ENCODE measurements at regions not wholly inside any gene's neighbourhood (a gene's known extent, or its start where the extent isn't known, plus 50 kb on each side); places are given as distances from the start of the nearest gene placed in this dataset.
"Not testable (repeated sequence)": the region's sequence is repeated elsewhere in the genome, so short reads cannot be mapped to it uniquely, and the experiment has no call there.

DNA sequence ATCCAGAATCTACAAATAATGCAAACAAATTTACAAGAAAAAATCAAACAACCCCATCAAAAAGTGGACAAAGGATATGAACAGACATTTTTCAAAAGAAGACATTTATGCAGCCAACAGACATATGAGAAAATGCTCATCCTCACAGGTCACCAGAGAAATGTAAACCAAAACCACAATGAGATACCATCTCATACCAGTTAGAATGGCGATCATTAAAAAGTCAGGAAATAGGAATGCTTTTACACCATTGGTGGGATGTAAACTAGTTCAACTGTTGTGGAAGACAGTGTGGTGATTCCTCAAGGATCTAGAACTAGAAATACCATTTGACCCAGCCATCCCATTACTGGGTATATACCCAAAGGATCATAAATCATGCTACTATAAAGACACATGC, 56.6 kb upstream of the GNAQ start:
- TF ChIP-seq, protein P1, sequence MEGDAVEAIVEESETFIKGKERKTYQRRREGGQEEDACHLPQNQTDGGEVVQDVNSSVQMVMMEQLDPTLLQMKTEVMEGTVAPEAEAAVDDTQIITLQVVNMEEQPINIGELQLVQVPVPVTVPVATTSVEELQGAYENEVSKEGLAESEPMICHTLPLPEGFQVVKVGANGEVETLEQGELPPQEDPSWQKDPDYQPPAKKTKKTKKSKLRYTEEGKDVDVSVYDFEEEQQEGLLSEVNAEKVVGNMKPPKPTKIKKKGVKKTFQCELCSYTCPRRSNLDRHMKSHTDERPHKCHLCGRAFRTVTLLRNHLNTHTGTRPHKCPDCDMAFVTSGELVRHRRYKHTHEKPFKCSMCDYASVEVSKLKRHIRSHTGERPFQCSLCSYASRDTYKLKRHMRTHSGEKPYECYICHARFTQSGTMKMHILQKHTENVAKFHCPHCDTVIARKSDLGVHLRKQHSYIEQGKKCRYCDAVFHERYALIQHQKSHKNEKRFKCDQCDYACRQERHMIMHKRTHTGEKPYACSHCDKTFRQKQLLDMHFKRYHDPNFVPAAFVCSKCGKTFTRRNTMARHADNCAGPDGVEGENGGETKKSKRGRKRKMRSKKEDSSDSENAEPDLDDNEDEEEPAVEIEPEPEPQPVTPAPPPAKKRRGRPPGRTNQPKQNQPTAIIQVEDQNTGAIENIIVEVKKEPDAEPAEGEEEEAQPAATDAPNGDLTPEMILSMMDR (IDR thresholded peaks at IDR 0.05 in 2 of 3, conservative IDR thresholded peaks at IDR 0.05 in 1 of 3; ENCODE audit: control insufficient read depth in 2 of 3, extremely low read depth in 1 of 3, insufficient read depth in 1 of 3, low read depth in 3 of 3, low read length in 3 of 3) = not testable (repeated sequence)
- not testable (repeated sequence) for TF ChIP-seq MEF2A (IDR thresholded peaks at IDR 0.05; ENCODE audit: insufficient read depth, low read depth, low read length); POLR2A (IDR thresholded peaks at IDR 0.05; ENCODE audit: low read depth, low read length); NFIC (IDR thresholded peaks at IDR 0.05; ENCODE audit: low read depth, low read length); CEBPB (IDR thresholded peaks at IDR 0.05; ENCODE audit: borderline replicate concordance in 1 of 2, low read depth in 2 of 2, low read length in 2 of 2); CREB1 (IDR thresholded peaks at IDR 0.05; ENCODE audit: low read depth); SUPT20H (IDR thresholded peaks at IDR 0.05; ENCODE audit: borderline replicate concordance, control insufficient read depth, low read depth, low read length); CBX3 (IDR thresholded peaks at IDR 0.05; ENCODE audit: borderline replicate concordance, low read depth); ESRRA (IDR thresholded peaks at IDR 0.05; ENCODE audit: low read length); POLR2AphosphoS5 (IDR thresholded peaks at IDR 0.05; ENCODE audit: low read length); EP300 (IDR thresholded peaks at IDR 0.05; ENCODE audit: borderline replicate concordance in 1 of 2, control insufficient read depth in 1 of 2, low read depth in 2 of 2, low read length in 2 of 2); POLR2AphosphoS2 (IDR thresholded peaks at IDR 0.05; ENCODE audit: low read depth, low read length)
- TF ChIP-seq, protein P2, sequence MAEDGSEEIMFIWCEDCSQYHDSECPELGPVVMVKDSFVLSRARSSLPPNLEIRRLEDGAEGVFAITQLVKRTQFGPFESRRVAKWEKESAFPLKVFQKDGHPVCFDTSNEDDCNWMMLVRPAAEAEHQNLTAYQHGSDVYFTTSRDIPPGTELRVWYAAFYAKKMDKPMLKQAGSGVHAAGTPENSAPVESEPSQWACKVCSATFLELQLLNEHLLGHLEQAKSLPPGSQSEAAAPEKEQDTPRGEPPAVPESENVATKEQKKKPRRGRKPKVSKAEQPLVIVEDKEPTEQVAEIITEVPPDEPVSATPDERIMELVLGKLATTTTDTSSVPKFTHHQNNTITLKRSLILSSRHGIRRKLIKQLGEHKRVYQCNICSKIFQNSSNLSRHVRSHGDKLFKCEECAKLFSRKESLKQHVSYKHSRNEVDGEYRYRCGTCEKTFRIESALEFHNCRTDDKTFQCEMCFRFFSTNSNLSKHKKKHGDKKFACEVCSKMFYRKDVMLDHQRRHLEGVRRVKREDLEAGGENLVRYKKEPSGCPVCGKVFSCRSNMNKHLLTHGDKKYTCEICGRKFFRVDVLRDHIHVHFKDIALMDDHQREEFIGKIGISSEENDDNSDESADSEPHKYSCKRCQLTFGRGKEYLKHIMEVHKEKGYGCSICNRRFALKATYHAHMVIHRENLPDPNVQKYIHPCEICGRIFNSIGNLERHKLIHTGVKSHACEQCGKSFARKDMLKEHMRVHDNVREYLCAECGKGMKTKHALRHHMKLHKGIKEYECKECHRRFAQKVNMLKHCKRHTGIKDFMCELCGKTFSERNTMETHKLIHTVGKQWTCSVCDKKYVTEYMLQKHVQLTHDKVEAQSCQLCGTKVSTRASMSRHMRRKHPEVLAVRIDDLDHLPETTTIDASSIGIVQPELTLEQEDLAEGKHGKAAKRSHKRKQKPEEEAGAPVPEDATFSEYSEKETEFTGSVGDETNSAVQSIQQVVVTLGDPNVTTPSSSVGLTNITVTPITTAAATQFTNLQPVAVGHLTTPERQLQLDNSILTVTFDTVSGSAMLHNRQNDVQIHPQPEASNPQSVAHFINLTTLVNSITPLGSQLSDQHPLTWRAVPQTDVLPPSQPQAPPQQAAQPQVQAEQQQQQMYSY (CRISPR knock-in tag; IDR thresholded peaks at IDR 0.05) = not testable (repeated sequence)
